ENCODE measurements at regions not wholly inside any gene's neighbourhood (a gene's known extent, or its start where the extent isn't known, plus 50 kb on each side); places are given as distances from the start of the nearest gene placed in this dataset.
A peak's percentile ranks its signal among the peaks of the same experiment; 100 is the strongest.

- TF ChIP-seq ZNF592 (IDR thresholded peaks at IDR 0.05) (no peak), ZBTB49 (CRISPR knock-in tag; IDR thresholded peaks at IDR 0.05; ENCODE audit: borderline replicate concordance) (no peak), SMARCC2 (IDR thresholded peaks at IDR 0.05; ENCODE audit: low read depth) (no peak), SFPQ (IDR thresholded peaks at IDR 0.05; ENCODE audit: low read depth, low read length) (no peak), XRCC3 (IDR thresholded peaks at IDR 0.05) (no peak), ZNF12 (CRISPR knock-in tag; IDR thresholded peaks at IDR 0.05) (no peak), CTBP1 (IDR thresholded peaks at IDR 0.05; ENCODE audit: borderline replicate concordance) (peak; percentile 85), ARID1B (IDR thresholded peaks at IDR 0.05) (peak; percentile 54; the same call in 1 of the 2 replicates), ZNF280B (CRISPR knock-in tag; IDR thresholded peaks at IDR 0.05) (no peak), ETV1 (tag; conservative IDR thresholded peaks at IDR 0.05; ENCODE audit: low read depth) (peak; percentile 44), ZBTB34 (CRISPR knock-in tag; IDR thresholded peaks at IDR 0.05) (no peak)
Observed at GRCh38 chr12:124190312-124191023, 104.4 kb upstream of the RFLNA start (continued).
